ENCODE measurements at regions not wholly inside any gene's neighbourhood (a gene's known extent, or its start where the extent isn't known, plus 50 kb on each side); places are given as distances from the start of the nearest gene placed in this dataset.

DNA sequence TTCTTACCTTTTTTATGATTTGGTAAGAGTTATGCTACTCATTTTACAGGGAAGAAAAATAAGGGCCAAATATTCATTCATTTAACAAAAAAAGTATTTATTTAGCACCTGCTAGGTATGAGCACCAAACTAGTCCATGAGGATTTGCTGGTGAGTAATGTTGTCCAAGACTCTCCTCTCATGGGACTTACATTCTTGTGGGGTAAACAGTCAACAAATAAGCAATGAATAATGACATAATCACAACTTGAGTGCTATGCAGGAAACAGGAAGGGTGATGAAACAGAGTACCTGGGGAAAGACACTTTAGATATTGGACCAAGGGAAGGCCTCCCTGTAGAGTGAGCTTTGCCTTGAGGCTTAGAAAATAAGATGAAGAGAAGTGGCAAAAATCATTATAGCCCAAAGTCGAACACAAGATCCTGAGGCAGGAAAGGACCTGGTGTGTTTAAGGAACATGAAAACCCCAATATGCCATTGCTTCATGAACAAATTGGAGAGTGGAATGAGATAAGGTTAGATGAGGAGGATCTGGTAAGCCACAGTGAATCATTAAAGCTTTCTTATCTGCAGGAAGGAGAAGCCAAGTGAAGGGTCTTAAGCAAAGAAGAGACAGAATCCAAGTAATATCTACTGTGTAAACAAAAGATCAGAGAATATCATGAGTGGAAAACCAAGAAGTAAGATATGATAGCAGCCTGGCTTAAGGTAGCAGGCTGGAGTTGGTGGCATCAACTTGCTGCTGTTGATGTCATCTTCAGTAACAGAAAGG, 294.5 kb upstream of the NBEA start:
- H3K4me3 ChIP-seq (ENCODE audit: low read depth, low read length) = no peak overlapping the region

DNA sequence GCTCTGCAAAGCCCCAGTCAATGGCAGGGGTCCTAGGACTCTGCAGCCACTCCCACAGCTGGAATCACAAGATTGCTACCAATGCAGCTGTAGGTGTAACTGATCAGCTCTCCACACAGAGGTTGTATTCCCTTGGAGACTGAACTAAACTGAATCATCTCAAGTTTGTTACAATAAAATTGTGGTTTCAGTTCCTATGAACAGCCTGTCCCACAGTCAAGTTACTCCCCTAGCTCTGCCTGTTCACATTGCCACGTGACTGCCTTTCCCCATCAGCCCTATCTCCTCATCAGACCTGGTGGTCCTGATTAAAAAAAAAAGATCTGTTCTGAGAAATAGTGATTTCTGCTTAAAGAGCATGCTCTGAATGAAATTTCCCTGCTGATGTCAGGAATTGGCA, 287.9 kb upstream of the NBEA start:
- H3K4me3 ChIP-seq (ENCODE audit: low read depth, low read length) = no peak overlapping the region

DNA sequence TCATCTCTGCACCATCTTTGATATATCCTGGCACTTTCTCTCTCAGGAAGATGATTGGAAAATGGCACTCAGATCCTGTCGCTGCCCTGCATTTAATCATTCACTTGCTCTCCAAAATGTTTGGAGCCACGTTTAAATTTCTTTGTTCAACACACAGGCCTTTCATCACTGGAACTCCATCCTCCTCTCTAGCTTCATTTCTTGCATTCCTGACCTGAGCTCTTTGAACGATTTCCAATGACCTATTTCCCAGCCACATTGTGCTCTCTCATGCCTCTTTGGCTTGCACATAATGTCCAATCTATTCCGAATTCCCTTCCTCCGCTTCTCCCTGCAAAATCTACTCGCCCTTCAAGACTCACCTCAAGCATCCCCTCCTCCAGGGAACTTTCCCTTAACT, 287.4 kb upstream of the NBEA start:
- H3K4me3 ChIP-seq (ENCODE audit: low read depth, low read length) = no peak overlapping the region

DNA sequence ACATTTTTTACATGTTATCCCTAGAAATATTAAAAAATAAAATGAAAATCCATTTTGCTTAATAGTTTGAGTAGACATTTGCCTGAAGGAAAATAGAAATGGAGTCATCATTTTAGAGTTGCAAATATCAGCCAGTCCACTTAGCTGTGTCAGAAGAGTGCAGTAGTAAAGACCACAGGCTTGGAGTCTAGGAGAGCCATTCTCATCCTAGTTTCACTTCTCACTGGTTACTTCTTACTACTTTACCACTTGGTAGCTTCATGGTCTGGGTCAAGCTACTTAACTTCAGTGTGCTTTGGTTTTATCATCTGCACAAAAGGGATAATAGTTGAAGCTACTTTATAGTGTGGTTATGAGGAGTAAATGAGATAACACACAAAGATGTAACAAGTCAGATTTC, 286.5 kb upstream of the NBEA start:
- no peak overlapping the region for H3K4me3 ChIP-seq (ENCODE audit: low read depth, low read length)

DNA sequence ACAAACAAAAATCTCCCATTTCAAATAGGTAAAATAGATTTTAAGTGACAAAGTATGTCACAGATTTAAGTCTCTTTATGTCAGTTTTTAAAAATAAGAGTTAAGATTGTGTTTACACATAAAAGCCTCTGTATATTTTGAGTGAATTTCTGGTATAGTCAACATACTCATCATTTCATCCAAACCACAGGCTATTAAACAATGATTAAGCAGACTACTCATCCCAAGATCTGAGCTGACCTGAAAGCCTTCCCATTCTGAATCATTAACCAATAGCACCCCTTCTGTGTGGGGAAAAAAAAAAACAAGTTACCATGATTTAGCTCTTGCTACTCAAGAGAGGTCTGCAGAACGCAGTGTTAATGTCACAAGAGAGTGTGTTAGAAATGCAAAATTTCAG, 284.4 kb upstream of the NBEA start:
- H3K4me3 ChIP-seq (ENCODE audit: low read depth, low read length) = no peak overlapping the region

DNA sequence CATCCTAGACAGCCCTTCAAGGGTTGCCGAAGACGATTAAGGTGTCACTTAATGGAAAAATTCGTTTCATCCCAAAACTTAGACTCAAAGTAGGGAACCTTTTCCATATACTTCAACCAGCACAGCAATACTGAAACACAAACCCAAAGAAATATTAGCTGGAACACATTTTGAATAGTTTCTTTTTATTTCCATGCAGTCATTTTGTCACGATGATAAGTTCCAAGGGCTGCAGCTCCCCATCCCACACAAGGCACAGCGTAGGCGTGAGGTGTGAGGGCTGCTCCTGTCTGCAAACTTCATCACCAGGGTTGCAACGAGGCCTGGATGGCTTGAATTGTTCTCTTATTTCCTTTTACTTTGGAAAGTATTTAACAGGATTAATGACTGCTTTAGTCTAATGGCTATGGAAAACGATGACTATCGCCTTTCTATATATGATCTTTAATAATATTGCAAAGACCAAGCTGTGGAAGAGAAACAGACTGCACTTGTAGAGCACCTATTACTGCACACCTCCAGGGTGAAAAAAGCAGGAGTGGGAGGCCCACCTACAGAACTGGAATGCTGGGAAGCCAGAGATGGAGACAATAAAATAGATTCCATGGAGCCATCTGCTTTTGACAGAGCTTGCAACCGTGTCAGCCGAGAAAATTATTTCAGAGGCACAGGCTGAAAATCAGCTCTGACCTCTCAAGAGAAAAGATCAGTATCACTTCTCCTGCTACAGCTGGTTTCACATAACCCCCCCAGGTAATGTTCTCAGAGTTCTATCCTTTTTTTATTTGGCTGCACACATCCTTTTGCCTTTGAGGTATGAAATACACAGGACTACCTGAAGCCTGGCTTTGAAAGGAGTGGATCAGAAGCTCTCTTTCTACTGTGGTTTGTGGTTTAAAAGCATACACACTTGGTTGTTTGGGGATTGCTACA, 274.5 kb upstream of the NBEA start:
- no peak overlapping the region for H3K4me3 ChIP-seq (ENCODE audit: low read depth, low read length)

DNA sequence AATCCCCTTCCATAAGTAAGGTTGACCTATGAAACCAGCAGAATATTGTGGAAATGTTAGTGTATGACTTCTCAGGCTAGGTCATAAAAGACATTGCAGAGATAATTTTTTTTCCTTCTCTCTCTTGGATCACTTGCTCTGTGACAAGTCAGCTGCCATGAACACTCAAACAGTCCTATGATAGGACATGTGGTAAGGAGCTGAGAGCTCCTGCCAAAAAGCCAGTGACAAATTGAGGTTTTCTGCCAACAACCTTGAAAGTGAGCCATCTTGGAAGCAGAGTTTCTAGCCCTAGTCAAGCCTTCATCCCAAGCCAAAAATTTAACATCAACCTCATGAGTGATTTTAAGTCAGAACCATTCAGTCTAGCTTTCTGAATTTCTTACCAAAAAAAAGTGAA, 270.9 kb upstream of the NBEA start:
- no peak overlapping the region for H3K4me3 ChIP-seq (ENCODE audit: low read depth, low read length)

DNA sequence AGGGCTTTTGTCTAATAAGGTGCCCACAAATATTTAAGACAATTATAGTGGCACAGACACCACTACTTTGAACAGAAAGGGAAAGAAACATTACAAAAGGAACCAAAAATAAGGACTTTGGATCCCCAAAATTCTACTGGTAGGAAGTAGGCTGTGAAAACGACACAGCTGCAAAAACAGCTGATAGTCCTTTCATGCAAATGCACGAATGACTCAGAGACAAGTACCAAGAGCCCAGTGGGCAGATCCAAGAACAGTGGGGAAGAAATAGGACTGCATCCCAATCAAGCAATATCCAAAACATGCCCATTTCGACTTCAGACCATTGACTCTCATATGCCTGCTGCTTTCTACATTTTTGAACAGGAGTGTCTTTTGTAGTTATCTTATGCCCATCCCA, 269.4 kb upstream of the NBEA start:
- H3K4me3 ChIP-seq (ENCODE audit: low read depth, low read length) = no peak overlapping the region

DNA sequence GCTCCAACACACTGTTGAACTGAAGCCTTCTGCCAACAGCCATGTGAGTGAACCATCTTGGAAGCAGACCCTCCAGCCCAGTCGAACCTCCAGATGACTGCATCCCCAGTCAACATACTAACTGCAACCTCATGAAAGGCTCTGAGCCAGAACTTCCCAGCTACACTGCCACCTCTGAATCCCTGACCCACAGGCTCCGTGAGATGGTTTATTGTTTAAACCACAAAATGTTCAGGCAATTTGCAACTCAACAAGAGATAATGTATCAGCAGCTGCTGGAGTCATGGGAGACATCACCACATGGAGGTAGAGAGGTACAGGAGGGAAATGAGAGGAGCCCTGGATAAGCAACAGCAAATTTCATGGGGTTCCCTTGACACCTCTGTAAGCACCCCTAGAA, 266.4 kb upstream of the NBEA start:
- no peak overlapping the region for H3K4me3 ChIP-seq (ENCODE audit: low read depth, low read length)

DNA sequence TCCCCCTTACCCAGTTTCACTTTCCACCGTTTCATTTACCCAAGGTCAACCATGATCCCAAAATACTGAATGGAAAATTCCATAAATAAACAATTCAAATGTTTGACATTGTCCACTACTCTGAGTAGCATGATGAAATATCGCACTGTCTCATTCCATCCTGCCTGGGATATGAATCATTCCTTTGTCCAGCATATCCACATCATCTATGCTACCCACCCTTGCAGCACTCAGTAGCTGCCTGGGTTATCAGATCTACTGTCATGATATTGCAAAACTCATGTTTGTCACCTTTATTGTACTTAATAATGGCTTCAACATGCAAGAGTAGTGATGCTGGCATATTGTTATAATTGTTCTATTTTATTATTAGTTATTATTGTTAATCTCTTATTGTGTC, 263.9 kb upstream of the NBEA start:
- no peak overlapping the region for H3K4me3 ChIP-seq (ENCODE audit: low read depth, low read length)

DNA sequence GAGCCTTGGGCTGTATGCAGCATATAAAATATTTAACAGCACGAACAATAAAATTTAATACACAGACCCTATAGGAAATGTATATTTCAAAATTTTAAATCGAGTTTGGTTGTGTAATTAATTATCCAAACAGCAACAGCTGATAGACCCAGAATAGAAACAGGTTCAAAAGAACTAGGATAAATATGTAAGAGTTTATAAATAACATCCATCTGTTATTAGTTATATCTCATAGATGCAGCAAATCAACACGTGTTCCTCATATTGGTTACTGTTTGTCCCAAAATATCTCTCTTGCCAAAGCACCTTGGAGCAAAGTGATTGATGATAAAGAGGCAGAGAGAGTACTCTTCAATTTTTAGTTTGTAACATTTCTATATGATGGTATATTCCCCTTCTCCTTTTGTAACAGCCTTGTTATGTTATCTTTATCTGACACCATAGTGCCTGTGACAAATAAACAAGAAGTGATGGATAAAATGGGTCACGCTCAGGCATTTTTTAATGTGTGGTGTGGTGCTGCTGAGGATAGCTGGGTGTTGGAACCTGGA, 260.6 kb upstream of the NBEA start:
- H3K4me3 ChIP-seq (ENCODE audit: low read depth, low read length) = no peak overlapping the region

DNA sequence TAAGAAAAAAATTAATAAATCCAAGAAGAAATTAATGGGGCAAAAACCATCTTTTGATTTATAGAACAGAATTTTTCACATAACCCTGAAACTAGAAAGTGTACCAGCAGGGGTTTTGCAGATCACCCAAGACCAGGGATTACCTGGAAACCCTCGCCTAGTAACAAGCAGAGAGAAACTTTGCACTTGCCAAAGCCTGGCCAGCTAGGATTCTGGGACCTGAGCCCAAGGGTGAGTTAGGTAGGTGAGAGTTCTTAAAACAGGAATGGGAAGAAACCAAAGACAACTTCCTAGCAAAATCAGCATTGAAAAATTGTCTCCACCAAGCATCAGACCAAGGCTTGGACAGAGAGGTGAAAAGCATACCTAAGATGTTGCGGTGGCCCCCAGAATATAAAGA, 247.0 kb upstream of the NBEA start:
- no peak overlapping the region for H3K4me3 ChIP-seq (ENCODE audit: low read depth, low read length)

DNA sequence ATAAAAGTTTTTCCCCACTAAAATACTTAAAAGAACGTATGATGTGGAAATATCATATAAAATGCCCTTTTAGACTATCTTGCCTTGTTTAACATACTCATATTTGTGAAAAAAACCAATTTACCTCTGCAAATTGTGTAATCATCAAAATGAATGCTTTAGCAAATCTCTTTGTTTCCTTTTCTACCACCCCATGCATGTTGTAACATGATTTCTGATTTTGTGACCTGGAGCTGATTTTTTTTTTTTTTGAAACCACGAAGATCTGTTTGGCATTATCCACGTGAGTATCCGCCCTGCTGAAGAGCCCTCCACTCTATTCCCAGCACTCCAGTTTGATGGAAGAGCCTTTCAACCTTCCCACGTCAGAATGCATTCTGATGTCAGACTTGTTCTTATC, 245.8 kb upstream of the NBEA start:
- H3K4me3 ChIP-seq (ENCODE audit: low read depth, low read length) = no peak overlapping the region

DNA sequence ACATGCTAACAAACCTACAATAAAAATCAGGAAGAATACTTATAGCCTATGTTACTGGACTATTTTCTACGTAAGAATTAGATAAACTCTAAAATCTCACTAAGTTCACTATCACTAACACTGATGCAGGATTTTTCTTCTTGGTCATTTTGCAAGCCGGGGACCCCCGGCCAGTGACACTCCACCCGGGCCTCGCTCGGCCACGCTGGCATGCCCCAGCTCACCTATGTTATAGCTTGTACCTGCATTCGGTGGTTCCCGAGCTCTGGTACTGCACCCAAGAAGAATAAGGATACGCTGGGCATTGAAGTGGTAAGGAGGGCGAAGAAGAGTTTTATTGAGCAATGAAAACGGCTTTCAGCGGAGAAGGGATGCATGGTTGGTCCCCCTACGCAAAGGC, 245.3 kb upstream of the NBEA start:
- H3K4me3 ChIP-seq (ENCODE audit: low read depth, low read length) = no peak overlapping the region

DNA sequence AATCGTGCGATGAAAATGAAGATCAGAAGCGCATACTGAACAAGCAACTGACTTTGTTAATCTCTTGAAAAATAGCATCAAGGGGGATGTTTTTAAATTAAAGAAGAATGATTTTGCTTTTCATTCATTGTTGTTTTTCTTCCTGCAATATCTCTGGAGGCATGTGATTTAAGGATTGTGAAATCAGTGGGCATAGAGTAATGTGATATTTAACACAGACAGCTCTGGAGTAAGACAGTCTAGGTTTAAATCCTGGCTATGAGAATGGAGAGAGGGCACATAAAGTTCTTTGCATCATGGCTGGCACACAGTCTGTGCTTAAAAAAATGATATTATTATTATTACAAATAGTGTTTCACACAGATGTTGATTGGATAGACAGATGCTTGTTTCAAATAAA, 243.1 kb upstream of the NBEA start:
- no peak overlapping the region for H3K4me3 ChIP-seq (ENCODE audit: low read depth, low read length)

DNA sequence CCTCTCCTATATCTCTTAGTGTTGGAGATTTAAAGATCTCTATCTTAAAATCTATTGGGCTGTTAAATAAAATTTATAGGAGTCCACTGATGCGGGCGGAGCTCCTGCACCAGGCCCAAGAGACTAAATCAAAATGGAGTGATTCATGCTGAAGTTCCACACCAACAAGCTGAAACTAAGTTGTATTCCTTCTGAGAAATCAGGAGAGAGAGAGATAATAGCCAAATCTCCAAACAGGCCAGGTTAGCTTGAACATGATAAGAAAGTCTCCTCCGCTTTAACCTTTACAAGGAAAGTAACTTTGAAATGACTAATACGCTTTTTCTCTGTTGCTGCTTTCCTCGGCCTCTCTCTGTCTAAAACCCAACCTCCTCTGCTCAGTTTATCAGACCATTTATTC, 241.9 kb upstream of the NBEA start:
- no peak overlapping the region for H3K4me3 ChIP-seq (ENCODE audit: low read depth, low read length)

DNA sequence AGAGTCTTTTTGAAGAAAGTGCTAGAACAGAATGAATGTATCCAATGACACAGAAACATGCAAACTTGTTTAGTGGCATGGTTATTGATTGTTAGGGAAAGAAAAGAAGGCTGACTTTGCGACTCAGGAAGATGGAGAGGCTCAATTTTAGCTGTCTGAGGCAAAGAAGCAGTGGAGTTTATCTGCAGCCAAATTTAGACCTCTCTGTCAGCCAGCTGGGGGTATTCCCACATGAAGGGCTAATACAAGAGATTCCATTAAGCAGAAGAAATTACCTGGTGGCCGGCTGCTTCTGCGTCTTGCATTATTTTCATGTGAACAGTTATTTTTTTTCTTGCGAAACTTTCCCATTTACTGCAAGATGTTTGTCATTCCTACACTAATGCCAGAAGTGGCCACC, 240.2 kb upstream of the NBEA start:
- no peak overlapping the region for H3K4me3 ChIP-seq (ENCODE audit: low read depth, low read length)

DNA sequence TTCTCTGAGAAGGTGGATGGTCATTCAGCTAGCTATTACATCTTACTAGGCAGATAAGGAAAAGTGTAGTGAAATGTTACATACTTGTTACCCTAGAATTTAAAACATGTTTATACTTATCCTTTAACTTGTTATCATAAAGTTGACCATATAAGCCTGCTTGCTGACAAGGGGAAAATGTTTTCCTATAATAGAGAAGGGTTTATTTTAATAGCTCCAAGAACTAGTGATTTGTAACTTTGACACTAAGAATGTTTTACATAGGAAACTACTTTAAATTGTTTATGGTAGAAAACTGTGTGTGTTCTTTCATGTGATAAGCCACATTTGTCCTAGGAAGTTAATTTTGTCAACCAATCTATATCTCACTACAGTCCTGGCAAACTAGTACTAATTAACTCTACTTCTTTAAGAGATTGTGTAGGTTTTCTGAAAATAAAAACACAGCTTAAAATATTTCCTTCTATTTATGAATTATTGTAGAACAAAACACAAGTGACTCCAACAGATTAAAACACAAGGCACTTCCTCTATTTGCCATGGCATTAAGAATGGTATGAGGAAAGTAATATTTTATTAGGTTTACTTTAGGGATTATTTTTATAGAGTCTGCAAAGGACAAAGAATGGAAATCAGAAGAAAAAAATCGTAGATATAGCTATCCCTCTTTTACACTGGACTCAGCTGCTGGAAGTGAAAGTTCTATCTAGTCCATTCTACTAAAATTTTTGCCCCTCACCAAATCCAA, 233.3 kb upstream of the NBEA start:
- H3K4me3 ChIP-seq (ENCODE audit: low read depth, low read length) = no peak overlapping the region

DNA sequence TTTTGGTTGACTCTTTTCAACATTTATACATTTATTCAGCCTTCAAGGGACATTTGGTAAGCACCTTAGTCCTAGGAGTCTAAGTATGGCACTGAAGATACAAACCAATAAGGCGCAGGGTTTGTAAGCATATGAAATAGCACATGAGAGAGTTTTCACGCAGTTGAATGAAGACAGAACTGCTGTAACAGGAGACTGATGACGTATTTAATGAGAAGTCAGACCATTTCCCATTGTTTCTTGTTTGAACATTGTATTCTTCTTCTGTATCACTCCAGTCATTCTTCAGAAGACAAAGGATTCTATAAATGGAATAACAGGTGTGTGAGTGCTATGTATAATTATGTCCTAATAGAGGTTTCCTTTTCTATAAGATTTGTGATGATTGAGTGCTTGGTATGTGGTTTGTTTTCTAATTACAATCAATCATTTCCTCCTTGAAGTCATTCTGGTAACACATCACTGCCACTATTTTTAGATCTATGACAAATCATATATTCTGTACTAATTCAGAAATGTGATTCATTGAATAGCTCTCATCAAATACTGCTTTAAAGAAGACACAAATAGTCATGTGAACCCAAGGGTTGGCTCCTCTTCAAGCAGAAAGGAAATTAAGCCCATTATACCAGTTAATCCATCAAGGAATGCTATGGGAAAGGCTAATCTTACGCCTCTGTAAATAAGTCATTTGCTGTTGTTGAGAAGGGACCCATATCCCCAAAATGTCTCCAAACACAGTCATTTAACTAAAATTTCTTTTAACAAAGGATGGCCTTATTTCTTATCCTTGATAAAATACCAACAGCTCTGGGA, 222.8 kb upstream of the NBEA start:
- no peak overlapping the region for H3K4me3 ChIP-seq (ENCODE audit: low read depth, low read length)

DNA sequence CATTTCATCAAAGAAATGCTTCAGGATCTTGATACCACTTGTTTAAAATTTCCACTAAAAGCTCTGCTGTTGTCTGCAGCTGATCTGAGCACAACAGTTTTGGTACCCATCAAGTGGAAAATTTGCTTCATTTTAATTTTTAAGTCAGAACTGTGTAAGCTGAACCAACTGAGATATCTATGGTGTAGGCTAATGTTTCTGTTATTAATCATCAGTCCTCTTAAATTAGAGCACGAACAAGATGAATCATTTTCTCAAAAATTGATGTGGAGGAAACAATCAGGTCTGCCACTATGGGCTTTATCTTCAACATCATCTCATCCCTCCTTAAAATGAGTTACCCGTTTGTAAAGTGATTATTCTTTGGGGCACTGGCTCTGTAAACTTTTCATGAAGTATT, 221.5 kb upstream of the NBEA start:
- no peak overlapping the region for H3K4me3 ChIP-seq (ENCODE audit: low read depth, low read length)

Measured in iPS-11a (cell line).